ENCODE measurements at regions not wholly inside any gene's neighbourhood (a gene's known extent, or its start where the extent isn't known, plus 50 kb on each side); places are given as distances from the start of the nearest gene placed in this dataset.
"Not testable (repeated sequence)": the region's sequence is repeated elsewhere in the genome, so short reads cannot be mapped to it uniquely, and the experiment has no call there.

DNA sequence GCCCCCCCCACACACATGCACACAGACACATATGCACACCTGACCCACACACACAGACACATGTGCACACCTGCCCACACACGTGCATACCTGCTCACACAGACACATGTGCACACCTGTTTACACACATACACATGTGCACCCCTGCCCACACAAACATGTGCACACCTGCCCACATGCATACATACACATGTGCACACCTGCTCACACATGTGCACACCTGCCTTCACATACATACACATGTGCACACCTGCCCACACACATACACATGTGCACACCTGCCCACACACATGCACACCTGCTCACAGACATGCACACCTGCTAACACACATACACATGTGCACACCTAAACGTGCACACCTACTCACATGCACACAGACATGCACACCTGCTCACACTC is 147.0 kb upstream of the FOXD4L5 start:
- Histone ChIP-seq H3K27me3 (ENCODE audit: control insufficient read depth in 1 of 2, insufficient read depth in 2 of 2, low read length in 2 of 2) (no peaks in the 10 kb centered on the region), H3K9ac (ENCODE audit: low read length in 2 of 2) (no peak overlapping the region), H3K4me1 (ENCODE audit: control insufficient read depth, insufficient read depth, low read length) (no peaks in the 10 kb centered on the region), H3K36me3 (ENCODE audit: control insufficient read depth in 2 of 2, insufficient read depth in 2 of 2, low read length in 2 of 2) (no peaks in the 10 kb centered on the region), H3K9me3 (ENCODE audit: control insufficient read depth in 2 of 2, low read length in 2 of 2) (peaks cover 0 to 12% of the 10 kb centered on the region in 2 donors), H3K4me3 (ENCODE audit: low read length in 2 of 2) (no peak overlapping the region), H3K27ac (ENCODE audit: low read length) (no peak overlapping the region)

DNA sequence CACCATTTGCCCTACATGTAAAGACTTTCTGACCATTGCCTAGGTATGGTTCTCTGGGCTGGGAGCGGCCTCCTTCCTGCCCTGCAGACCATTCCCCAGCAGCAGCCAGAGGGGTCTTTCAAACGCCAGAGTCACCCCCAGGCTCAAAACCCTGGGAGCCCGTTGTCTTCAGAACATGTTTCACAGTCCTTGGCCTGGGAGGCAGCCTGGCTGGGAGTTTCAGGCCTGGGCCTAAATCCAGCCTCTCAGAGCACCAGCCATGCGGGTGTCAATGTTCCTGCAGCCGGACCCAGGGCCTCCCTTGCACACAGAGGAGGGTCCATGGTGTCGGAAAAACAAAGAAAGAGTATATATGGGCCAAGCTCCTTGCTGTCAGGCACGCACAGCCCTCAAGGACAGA is 145.2 kb upstream of the FOXD4L5 start:
- Histone ChIP-seq H3K27ac (ENCODE audit: low read length) (no peak overlapping the region), H3K4me3 (ENCODE audit: low read length in 2 of 2) (no peak overlapping the region), H3K27me3 (ENCODE audit: control insufficient read depth in 1 of 2, insufficient read depth in 2 of 2, low read length in 2 of 2) (no peaks in the 10 kb centered on the region), H3K36me3 (ENCODE audit: control insufficient read depth in 2 of 2, insufficient read depth in 2 of 2, low read length in 2 of 2) (no peaks in the 10 kb centered on the region), H3K9ac (ENCODE audit: low read length in 2 of 2) (no peak overlapping the region), H3K9me3 (ENCODE audit: control insufficient read depth in 2 of 2, low read length in 2 of 2) (peaks cover 0 to 12% of the 10 kb centered on the region in 2 donors), H3K4me1 (ENCODE audit: control insufficient read depth, insufficient read depth, low read length) (no peaks in the 10 kb centered on the region)

DNA sequence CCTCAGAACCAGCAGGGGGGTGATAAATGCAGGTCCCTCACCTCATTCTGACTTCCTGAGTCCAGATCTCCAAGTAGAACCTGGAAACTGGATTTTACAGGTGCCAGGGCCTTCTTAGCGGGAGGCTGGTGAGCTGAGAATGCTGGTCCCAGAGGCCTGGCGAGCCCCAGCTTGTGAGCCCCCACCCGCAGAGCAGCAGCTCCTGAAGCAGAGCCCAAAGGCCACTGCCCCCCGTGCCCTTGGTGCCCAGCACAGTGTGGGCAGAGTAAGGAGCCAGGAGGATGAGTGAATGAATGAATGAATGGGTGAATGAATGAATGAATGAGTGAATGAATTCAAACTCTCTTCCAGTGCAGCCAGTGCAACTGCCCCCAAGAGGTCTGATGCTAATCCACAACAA is 142.4 kb upstream of the FOXD4L5 start:
- H3K36me3 ChIP-seq (ENCODE audit: control insufficient read depth in 2 of 2, insufficient read depth in 2 of 2, low read length in 2 of 2); H3K27ac ChIP-seq (ENCODE audit: low read length); H3K9ac ChIP-seq (ENCODE audit: low read length in 2 of 2); H3K9me3 ChIP-seq (ENCODE audit: control insufficient read depth in 2 of 2, low read length in 2 of 2); H3K4me1 ChIP-seq (ENCODE audit: control insufficient read depth, insufficient read depth, low read length); H3K27me3 ChIP-seq (ENCODE audit: control insufficient read depth in 1 of 2, insufficient read depth in 2 of 2, low read length in 2 of 2); H3K4me3 ChIP-seq (ENCODE audit: low read length in 2 of 2): not testable (repeated sequence)

DNA sequence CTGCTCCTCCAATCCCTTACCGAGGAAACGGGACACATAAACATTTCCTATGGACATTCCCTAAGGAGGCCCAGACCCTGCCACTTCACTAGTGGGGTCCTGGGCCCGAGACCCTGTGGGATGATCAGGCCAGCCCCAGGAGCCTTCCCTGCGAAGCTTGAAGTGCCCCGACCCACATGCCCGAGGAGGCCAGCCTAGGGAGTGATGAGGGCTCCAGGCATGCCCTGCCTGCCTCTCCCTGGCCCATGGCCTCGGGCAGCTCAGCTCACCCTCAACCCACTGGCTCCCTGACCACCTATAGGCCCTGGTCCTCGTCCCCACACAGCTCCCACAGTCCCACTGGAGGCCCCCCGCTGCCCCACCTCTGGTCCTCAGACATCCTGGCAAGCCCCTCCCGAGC is 141.8 kb upstream of the FOXD4L5 start:
- H3K9ac ChIP-seq (ENCODE audit: low read length in 2 of 2); H3K36me3 ChIP-seq (ENCODE audit: control insufficient read depth in 2 of 2, insufficient read depth in 2 of 2, low read length in 2 of 2); H3K27me3 ChIP-seq (ENCODE audit: control insufficient read depth in 1 of 2, insufficient read depth in 2 of 2, low read length in 2 of 2); H3K4me1 ChIP-seq (ENCODE audit: control insufficient read depth, insufficient read depth, low read length); H3K9me3 ChIP-seq (ENCODE audit: control insufficient read depth in 2 of 2, low read length in 2 of 2); H3K4me3 ChIP-seq (ENCODE audit: low read length in 2 of 2); H3K27ac ChIP-seq (ENCODE audit: low read length): not testable (repeated sequence)

DNA sequence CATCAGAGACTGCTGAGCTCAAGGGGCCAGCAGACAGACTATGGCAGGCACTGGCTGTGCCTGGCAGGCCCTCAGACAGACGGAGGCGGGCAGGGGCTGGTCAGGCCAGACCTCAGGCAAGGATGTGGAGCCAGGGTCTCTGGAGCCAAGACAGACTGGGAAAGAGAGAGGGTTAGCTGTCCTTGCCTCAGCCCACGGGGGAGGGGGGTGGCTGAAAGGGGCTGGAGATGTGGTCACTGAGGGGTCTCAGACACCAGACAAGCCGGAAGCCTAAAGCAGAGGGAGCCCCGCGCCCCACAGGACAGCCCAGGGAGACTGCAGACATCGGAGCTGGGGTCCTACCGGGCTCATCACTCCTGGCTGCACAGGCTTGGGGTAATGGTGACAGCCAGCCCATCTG is 141.2 kb upstream of the FOXD4L5 start:
- Histone ChIP-seq H3K27ac (ENCODE audit: low read length) (no peak overlapping the region), H3K36me3 (ENCODE audit: control insufficient read depth in 2 of 2, insufficient read depth in 2 of 2, low read length in 2 of 2) (no peaks in the 10 kb centered on the region), H3K9ac (ENCODE audit: low read length in 2 of 2) (no peak overlapping the region), H3K27me3 (ENCODE audit: control insufficient read depth in 1 of 2, insufficient read depth in 2 of 2, low read length in 2 of 2) (no peaks in the 10 kb centered on the region), H3K9me3 (ENCODE audit: control insufficient read depth in 2 of 2, low read length in 2 of 2) (peaks cover 0 to 3% of the 10 kb centered on the region in 2 donors), H3K4me1 (ENCODE audit: control insufficient read depth, insufficient read depth, low read length) (no peaks in the 10 kb centered on the region), H3K4me3 (ENCODE audit: low read length in 2 of 2) (no peak overlapping the region)

DNA sequence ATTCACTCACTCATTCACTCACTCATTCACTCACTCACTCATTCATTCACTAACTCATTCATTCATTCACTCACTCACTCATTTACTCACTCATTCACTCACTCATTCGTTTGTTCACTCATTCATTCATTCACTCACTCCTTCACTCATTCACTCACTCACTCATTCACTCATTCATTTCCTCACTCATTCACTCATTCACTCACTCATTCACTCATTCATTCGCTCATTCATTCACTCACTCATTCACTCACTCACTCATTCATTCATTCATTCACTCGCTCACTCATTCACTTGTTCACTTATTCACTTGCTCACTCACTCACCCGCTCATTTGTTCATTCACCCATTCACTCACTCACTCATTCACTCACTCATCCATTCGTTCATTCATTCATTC is 140.2 kb upstream of the FOXD4L5 start:
- not testable (repeated sequence) for H3K27ac ChIP-seq (ENCODE audit: low read length); H3K9ac ChIP-seq (ENCODE audit: low read length in 2 of 2); H3K4me1 ChIP-seq (ENCODE audit: control insufficient read depth, insufficient read depth, low read length); H3K36me3 ChIP-seq (ENCODE audit: control insufficient read depth in 2 of 2, insufficient read depth in 2 of 2, low read length in 2 of 2); H3K9me3 ChIP-seq (ENCODE audit: control insufficient read depth in 2 of 2, low read length in 2 of 2); H3K27me3 ChIP-seq (ENCODE audit: control insufficient read depth in 1 of 2, insufficient read depth in 2 of 2, low read length in 2 of 2); H3K4me3 ChIP-seq (ENCODE audit: low read length in 2 of 2)

DNA sequence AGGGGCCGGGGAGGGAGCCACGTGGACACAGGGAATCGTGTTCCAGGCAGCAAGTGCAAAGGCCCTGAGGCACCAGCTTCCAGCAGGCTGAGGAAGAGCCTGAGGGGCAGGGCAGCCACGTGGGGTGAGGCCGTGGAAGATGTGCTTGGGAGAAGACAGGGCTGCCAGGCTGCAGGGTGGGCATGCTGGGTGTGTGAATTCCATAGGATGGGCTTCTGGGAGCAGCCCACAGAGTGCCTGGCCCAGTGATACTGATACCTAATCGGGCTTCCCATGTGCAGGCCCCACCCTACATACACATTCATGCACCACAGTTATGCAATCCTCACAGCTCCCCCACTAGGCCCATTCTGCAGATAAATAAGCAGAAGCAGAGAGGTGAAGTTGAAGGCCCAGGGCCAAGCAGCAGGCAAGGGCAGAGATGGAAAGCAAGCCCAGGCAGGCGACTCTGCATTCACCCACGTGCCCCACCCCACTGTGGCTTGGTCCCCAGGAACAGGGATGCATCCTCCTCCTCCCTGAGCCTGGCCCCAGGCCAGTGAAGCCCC is 139.5 kb upstream of the FOXD4L5 start:
- not testable (repeated sequence) for H3K27me3 ChIP-seq (ENCODE audit: control insufficient read depth in 1 of 2, insufficient read depth in 2 of 2, low read length in 2 of 2); H3K27ac ChIP-seq (ENCODE audit: low read length); H3K4me1 ChIP-seq (ENCODE audit: control insufficient read depth, insufficient read depth, low read length); H3K9ac ChIP-seq (ENCODE audit: low read length in 2 of 2); H3K4me3 ChIP-seq (ENCODE audit: low read length in 2 of 2); H3K9me3 ChIP-seq (ENCODE audit: control insufficient read depth in 2 of 2, low read length in 2 of 2); H3K36me3 ChIP-seq (ENCODE audit: control insufficient read depth in 2 of 2, insufficient read depth in 2 of 2, low read length in 2 of 2)

DNA sequence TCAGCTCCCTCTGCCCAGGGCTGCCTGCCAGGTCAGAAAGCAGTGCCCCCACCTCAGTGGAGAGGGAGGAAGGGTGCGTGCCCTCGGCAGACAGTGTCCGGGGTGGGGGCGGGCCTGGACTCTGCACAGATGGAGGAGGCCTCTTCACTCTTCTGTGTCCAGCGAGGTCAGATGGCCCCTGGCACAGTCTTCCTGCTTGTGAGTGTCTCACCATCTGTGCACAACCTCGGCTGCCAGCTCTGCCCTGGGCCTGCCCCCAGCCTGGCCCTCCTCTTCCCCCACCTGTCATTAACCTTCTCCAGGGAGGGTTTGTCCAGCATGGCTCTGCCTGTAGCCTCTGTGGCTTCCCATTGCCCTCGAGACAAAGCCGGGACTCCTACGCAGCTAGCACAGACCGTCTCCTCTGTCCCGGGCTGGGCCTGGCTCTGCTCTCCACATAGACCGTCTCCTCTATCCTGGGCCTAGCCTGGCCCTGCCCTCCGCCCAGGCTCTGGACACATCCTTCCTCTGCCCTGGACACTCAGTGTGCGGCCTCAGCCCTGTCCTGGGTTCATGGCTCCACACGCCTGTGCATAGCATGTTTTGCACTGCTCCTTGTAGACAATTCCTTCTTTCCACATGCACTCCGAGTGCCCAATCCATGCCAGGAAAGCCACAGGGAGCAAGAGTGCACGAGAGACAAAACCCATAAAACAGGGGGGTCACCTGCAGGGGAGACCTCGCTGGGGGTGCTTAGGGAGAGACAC is 138.9 kb upstream of the FOXD4L5 start:
- H3K4me3 ChIP-seq (ENCODE audit: low read length in 2 of 2); H3K9ac ChIP-seq (ENCODE audit: low read length in 2 of 2); H3K4me1 ChIP-seq (ENCODE audit: control insufficient read depth, insufficient read depth, low read length); H3K27ac ChIP-seq (ENCODE audit: low read length); H3K36me3 ChIP-seq (ENCODE audit: control insufficient read depth in 2 of 2, insufficient read depth in 2 of 2, low read length in 2 of 2); H3K27me3 ChIP-seq (ENCODE audit: control insufficient read depth in 1 of 2, insufficient read depth in 2 of 2, low read length in 2 of 2); H3K9me3 ChIP-seq (ENCODE audit: control insufficient read depth in 2 of 2, low read length in 2 of 2): not testable (repeated sequence)

DNA sequence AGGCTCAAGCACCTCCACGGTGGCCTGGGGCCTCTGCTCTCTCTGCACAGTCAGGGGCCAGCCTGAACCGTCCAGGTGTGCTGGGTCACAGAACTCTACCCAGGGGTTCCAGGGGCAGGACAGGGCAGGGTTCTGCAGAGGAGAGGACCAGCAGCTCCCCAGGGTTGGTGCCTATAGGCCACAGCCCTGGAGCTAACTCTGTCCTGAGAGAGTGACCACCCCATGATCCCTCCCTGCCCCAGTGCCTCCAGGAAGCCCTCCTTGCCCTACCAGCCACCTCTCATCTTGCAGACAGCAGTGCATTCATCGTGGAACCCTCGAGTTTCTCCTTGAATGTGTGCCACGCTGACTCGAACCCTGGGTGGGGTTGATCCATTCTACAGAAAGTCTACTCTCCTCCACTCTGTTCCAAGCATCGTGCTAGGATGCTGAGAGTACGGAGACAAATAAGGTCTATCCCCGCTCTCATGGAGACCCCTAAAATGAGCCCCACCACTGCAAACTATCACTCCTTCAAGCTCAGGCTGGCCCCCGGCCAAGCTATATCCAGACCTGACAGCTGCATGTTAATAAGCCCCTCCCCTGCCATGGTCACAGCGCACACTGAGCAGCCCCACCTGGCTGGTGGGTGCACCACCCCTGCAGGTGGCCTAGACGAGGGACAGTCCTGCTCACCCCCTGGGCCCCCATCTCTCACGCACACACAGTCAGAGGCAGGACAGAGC is 138.1 kb upstream of the FOXD4L5 start:
- not testable (repeated sequence) for H3K27me3 ChIP-seq (ENCODE audit: control insufficient read depth in 1 of 2, insufficient read depth in 2 of 2, low read length in 2 of 2); H3K4me1 ChIP-seq (ENCODE audit: control insufficient read depth, insufficient read depth, low read length); H3K9ac ChIP-seq (ENCODE audit: low read length in 2 of 2); H3K4me3 ChIP-seq (ENCODE audit: low read length in 2 of 2); H3K36me3 ChIP-seq (ENCODE audit: control insufficient read depth in 2 of 2, insufficient read depth in 2 of 2, low read length in 2 of 2); H3K27ac ChIP-seq (ENCODE audit: low read length); H3K9me3 ChIP-seq (ENCODE audit: control insufficient read depth in 2 of 2, low read length in 2 of 2)

DNA sequence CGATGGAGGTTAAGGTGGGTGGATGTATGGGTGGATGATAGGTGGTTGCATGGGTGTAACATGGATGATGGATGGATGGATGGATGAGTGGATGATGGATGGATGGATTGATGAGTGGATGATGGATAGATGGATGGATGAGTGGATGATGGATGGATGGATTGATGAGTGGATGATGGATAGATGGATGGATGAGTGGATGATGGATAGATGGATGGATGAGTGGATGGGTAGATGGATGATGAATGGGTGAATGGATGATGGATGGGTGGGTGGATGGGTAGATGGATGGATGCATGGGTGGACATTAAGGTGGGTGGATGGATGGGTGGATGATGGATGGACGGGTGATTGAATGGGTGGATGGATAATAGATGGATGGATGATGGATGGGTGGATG is 136.5 kb upstream of the FOXD4L5 start:
- H3K9me3 ChIP-seq (ENCODE audit: control insufficient read depth in 2 of 2, low read length in 2 of 2); H3K27ac ChIP-seq (ENCODE audit: low read length); H3K9ac ChIP-seq (ENCODE audit: low read length in 2 of 2); H3K4me1 ChIP-seq (ENCODE audit: control insufficient read depth, insufficient read depth, low read length); H3K36me3 ChIP-seq (ENCODE audit: control insufficient read depth in 2 of 2, insufficient read depth in 2 of 2, low read length in 2 of 2); H3K27me3 ChIP-seq (ENCODE audit: control insufficient read depth in 1 of 2, insufficient read depth in 2 of 2, low read length in 2 of 2); H3K4me3 ChIP-seq (ENCODE audit: low read length in 2 of 2): not testable (repeated sequence)

DNA sequence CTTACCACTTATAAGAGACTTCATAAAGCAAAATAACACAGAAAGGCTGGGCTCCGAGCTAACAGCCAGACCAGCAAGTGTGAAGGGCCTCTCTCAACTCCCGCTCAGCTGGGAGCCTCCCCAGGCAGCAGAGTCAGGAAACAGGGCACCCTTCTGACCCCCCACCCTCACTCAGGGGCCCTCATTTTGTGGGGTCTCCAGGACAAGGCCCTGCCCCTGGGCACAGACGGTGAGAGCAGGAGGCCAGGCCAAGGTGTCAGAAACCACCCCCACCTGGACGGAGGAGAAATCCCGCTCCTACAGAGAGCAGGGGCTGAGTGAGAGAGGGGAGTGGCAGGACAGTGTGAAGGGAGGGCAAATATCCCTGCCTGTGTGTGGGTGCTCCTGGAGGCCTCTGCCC is 135.8 kb upstream of the FOXD4L5 start:
- H3K9me3 ChIP-seq (ENCODE audit: control insufficient read depth in 2 of 2, low read length in 2 of 2) = no peaks in the 10 kb centered on the region
- no peaks in the 10 kb centered on the region for H3K27me3 ChIP-seq (ENCODE audit: control insufficient read depth in 1 of 2, insufficient read depth in 2 of 2, low read length in 2 of 2)
- H3K4me3 ChIP-seq (ENCODE audit: low read length in 2 of 2) = no peak overlapping the region
- H3K27ac ChIP-seq (ENCODE audit: low read length) = no peak overlapping the region
- H3K9ac ChIP-seq (ENCODE audit: low read length in 2 of 2) = no peak overlapping the region
- no peaks in the 10 kb centered on the region for H3K4me1 ChIP-seq (ENCODE audit: control insufficient read depth, insufficient read depth, low read length)
- no peaks in the 10 kb centered on the region for H3K36me3 ChIP-seq (ENCODE audit: control insufficient read depth in 2 of 2, insufficient read depth in 2 of 2, low read length in 2 of 2)
